ENCODE measurements at regions not wholly inside any gene's neighbourhood (a gene's known extent, or its start where the extent isn't known, plus 50 kb on each side); places are given as distances from the start of the nearest gene placed in this dataset.
"Not testable (repeated sequence)": the region's sequence is repeated elsewhere in the genome, so short reads cannot be mapped to it uniquely, and the experiment has no call there.

- Histone ChIP-seq H4K20me1 (ENCODE audit: low read length) (no peaks in the 10 kb centered on the region), H3K9me3 (ENCODE audit: low read length) (no peaks in the 10 kb centered on the region), H3K36me3 (ENCODE audit: low read depth, low read length) (no peaks in the 10 kb centered on the region), H3K4me3 (ENCODE audit: low read length) (no peak overlapping the region), H3K4me1 (ENCODE audit: insufficient read depth, low read length) (no peaks in the 10 kb centered on the region), H3K27me3 (ENCODE audit: low read length) (no peaks in the 10 kb centered on the region), H3K79me2 (ENCODE audit: low read length) (no peaks in the 10 kb centered on the region), H3K9ac (ENCODE audit: low read length) (no peak overlapping the region), H3K27ac (ENCODE audit: low read length) (no peak overlapping the region), H2AFZ (ENCODE audit: low read length) (no peak overlapping the region), H3F3A (ENCODE audit: low read length, unreplicated experiment) (no peaks in the 10 kb centered on the region), H3K9me2 (replicated peaks; ENCODE audit: low read length) (no peaks in the 10 kb centered on the region), H3K4me2 (ENCODE audit: low read length) (no peak overlapping the region)
- CTCF ChIA-PET = no interaction called here
- no TSS peak for BruUV-seq (replicated peaks)
- no peak for TF ChIP-seq EZH2phosphoT487 (IDR thresholded peaks at IDR 0.05; ENCODE audit: borderline replicate concordance, low read length)
- no peak for TF ChIP-seq EZH2 (IDR thresholded peaks at IDR 0.05; ENCODE audit: low read length, unreplicated experiment)
- TF ChIP-seq CTCF (conservative IDR thresholded peaks at IDR 0.05; ENCODE audit: low read depth, low read length) = no peak
- POLR2A ChIA-PET (ENCODE audit: unreplicated experiment) = no interaction called here
- no peak for DNase-seq
- intact Hi-C loops (cut with micrococcal nuclease) = no loop called here
- ATAC-seq = no peak
Measured at GRCh38 chr2:48203668-48204067, 110.8 kb upstream of the FOXN2 start.

- no TSS peak for BruUV-seq (replicated peaks)
- no peak overlapping the region for H2AFZ ChIP-seq (ENCODE audit: low read length)
- H4K20me1 ChIP-seq (ENCODE audit: low read length) = no peaks in the 10 kb centered on the region
- TF ChIP-seq CTCF (conservative IDR thresholded peaks at IDR 0.05; ENCODE audit: low read depth, low read length) = no peak
- no peak for TF ChIP-seq EZH2 (IDR thresholded peaks at IDR 0.05; ENCODE audit: low read length, unreplicated experiment)
- TF ChIP-seq EZH2phosphoT487 (IDR thresholded peaks at IDR 0.05; ENCODE audit: borderline replicate concordance, low read length) = no peak
- H3K27me3 ChIP-seq (ENCODE audit: low read length) = no peaks in the 10 kb centered on the region
- no peaks in the 10 kb centered on the region for H3K4me1 ChIP-seq (ENCODE audit: insufficient read depth, low read length)
- no peak overlapping the region for H3K4me3 ChIP-seq (ENCODE audit: low read length)
- no peak overlapping the region for H3K27ac ChIP-seq (ENCODE audit: low read length)
- ATAC-seq (no peak), DNase-seq (no peak)
- no peaks in the 10 kb centered on the region for H3K9me3 ChIP-seq (ENCODE audit: low read length)
- intact Hi-C loops (cut with micrococcal nuclease) = no loop called here
- H3K9ac ChIP-seq (ENCODE audit: low read length) = no peak overlapping the region
- H3K36me3 ChIP-seq (ENCODE audit: low read depth, low read length) = no peaks in the 10 kb centered on the region
- no peaks in the 10 kb centered on the region for H3K79me2 ChIP-seq (ENCODE audit: low read length)
- POLR2A ChIA-PET (ENCODE audit: unreplicated experiment) = no interaction called here
- no peaks in the 10 kb centered on the region for H3F3A ChIP-seq (ENCODE audit: low read length, unreplicated experiment)
- CTCF ChIA-PET = no interaction called here
- no peak overlapping the region for H3K4me2 ChIP-seq (ENCODE audit: low read length)
- no peaks in the 10 kb centered on the region for H3K9me2 ChIP-seq (replicated peaks; ENCODE audit: low read length)
Measured at GRCh38 chr2:48204750-48205136, 109.7 kb upstream of the FOXN2 start.

GRCh38 chr2:48205137-48205798 is 109.2 kb upstream of the FOXN2 start:
- ATAC-seq = no peak
- Histone ChIP-seq H4K20me1 (ENCODE audit: low read length) (no peaks in the 10 kb centered on the region), H3K36me3 (ENCODE audit: low read depth, low read length) (no peaks in the 10 kb centered on the region), H2AFZ (ENCODE audit: low read length) (no peak overlapping the region), H3F3A (ENCODE audit: low read length, unreplicated experiment) (no peaks in the 10 kb centered on the region), H3K27me3 (ENCODE audit: low read length) (no peaks in the 10 kb centered on the region), H3K27ac (ENCODE audit: low read length) (no peak overlapping the region), H3K4me1 (ENCODE audit: insufficient read depth, low read length) (no peaks in the 10 kb centered on the region), H3K9ac (ENCODE audit: low read length) (no peak overlapping the region), H3K4me3 (ENCODE audit: low read length) (no peak overlapping the region), H3K9me2 (replicated peaks; ENCODE audit: low read length) (no peaks in the 10 kb centered on the region), H3K4me2 (ENCODE audit: low read length) (no peak overlapping the region), H3K79me2 (ENCODE audit: low read length) (no peaks in the 10 kb centered on the region), H3K9me3 (ENCODE audit: low read length) (no peaks in the 10 kb centered on the region)
- CTCF ChIA-PET = no interaction called here
- POLR2A ChIA-PET (ENCODE audit: unreplicated experiment) = no interaction called here
- intact Hi-C loops (cut with micrococcal nuclease) = no loop called here
- BruUV-seq (replicated peaks) = no TSS peak
- no peak for TF ChIP-seq EZH2 (IDR thresholded peaks at IDR 0.05; ENCODE audit: low read length, unreplicated experiment)
- no peak for TF ChIP-seq CTCF (conservative IDR thresholded peaks at IDR 0.05; ENCODE audit: low read depth, low read length)
- TF ChIP-seq EZH2phosphoT487 (IDR thresholded peaks at IDR 0.05; ENCODE audit: borderline replicate concordance, low read length) = no peak
- no peak for DNase-seq

GRCh38 chr2:48206056-48206656 is 108.3 kb upstream of the FOXN2 start:
- H3K4me3 ChIP-seq (ENCODE audit: low read length); H4K20me1 ChIP-seq (ENCODE audit: low read length); BruUV-seq (replicated peaks); H3K4me2 ChIP-seq (ENCODE audit: low read length); H3K27ac ChIP-seq (ENCODE audit: low read length); CTCF ChIA-PET; H3K36me3 ChIP-seq (ENCODE audit: low read depth, low read length); H2AFZ ChIP-seq (ENCODE audit: low read length); H3K79me2 ChIP-seq (ENCODE audit: low read length); H3K27me3 ChIP-seq (ENCODE audit: low read length); H3K9me2 ChIP-seq (replicated peaks; ENCODE audit: low read length); H3K9me3 ChIP-seq (ENCODE audit: low read length); ATAC-seq; H3K9ac ChIP-seq (ENCODE audit: low read length); H3F3A ChIP-seq (ENCODE audit: low read length, unreplicated experiment); intact Hi-C loops (cut with micrococcal nuclease); H3K4me1 ChIP-seq (ENCODE audit: insufficient read depth, low read length); POLR2A ChIA-PET (ENCODE audit: unreplicated experiment): not testable (repeated sequence)
- peak; percentile 28 for DNase-seq

Measured in PC-3 (cell line).